ENCODE measurements at regions not wholly inside any gene's neighbourhood (a gene's known extent, or its start where the extent isn't known, plus 50 kb on each side); places are given as distances from the start of the nearest gene placed in this dataset.

DNA sequence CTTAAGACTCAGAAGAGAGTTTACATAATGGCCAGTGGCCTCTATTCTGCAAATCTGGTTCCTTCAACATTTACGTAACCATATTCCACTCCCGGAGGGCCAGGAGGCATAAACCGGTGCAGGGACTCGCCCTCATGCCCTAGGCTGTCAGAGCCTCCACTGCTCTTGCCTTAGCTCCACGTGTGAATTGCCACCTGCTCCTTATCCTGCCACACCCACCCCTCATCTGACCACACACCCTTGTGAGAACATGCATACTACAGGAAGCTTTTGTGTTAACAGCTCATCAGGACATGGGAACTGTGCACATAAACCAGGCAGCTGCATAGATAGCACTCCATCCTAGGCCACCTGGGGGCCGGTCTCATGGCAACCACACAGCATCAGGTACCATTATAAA lies 146.7 kb upstream of the PFKP start:
- no peak overlapping the region for H3K27ac ChIP-seq
- TF ChIP-seq, protein P1, sequence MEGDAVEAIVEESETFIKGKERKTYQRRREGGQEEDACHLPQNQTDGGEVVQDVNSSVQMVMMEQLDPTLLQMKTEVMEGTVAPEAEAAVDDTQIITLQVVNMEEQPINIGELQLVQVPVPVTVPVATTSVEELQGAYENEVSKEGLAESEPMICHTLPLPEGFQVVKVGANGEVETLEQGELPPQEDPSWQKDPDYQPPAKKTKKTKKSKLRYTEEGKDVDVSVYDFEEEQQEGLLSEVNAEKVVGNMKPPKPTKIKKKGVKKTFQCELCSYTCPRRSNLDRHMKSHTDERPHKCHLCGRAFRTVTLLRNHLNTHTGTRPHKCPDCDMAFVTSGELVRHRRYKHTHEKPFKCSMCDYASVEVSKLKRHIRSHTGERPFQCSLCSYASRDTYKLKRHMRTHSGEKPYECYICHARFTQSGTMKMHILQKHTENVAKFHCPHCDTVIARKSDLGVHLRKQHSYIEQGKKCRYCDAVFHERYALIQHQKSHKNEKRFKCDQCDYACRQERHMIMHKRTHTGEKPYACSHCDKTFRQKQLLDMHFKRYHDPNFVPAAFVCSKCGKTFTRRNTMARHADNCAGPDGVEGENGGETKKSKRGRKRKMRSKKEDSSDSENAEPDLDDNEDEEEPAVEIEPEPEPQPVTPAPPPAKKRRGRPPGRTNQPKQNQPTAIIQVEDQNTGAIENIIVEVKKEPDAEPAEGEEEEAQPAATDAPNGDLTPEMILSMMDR (IDR thresholded peaks at IDR 0.05): no peak
- DNase-seq (no peak), ATAC-seq (no peak)
- intact Hi-C loops (cut with DNase I): loop anchor here in 1 of 2 donors (10.0 kb wide), 1 partner anchor 274 kb away; no protein-coding TSS in a partner anchor
- no peaks in the 10 kb centered on the region for H3K4me1 ChIP-seq
- H3K9me3 ChIP-seq: no peaks in the 10 kb centered on the region
- 55 to 57% (median 56%) methylated on average over 6 of the region's 6 CpGs for WGBS, 3 donors
- H3K36me3 ChIP-seq (ENCODE audit: insufficient read depth in 1 of 2, low read depth in 1 of 2): no peaks in the 10 kb centered on the region
- H3K27me3 ChIP-seq (ENCODE audit: insufficient read depth in 3 of 3, low read length in 2 of 3): no peaks in the 10 kb centered on the region
- no peak overlapping the region for H3K4me3 ChIP-seq

DNA sequence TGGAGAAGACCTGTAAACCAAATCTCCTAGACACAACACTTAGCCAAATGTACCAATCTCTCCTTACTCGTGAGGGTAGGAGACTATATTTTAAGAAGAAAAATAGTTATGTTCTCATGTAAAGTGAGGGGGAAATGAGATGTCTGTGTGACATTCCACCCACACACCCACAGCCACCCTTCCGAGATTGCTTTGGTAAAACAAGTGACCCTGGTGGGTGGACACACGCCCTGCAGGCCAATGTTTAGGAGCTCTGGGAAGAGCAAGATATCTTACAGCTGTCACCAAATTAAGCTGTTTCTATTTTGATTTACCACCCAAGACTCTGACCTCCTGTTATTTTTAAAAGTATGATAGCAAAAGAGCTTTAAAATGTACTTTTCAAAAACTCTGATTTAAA lies 147.2 kb upstream of the PFKP start:
- 49 to 55% (median 50%) methylated on average over 3 of the region's 3 CpGs for WGBS, 3 donors
- Histone ChIP-seq H3K4me3 (no peak overlapping the region), H3K27me3 (ENCODE audit: insufficient read depth in 3 of 3, low read length in 2 of 3) (no peaks in the 10 kb centered on the region), H3K4me1 (no peaks in the 10 kb centered on the region), H3K27ac (no peak overlapping the region), H3K9me3 (no peaks in the 10 kb centered on the region), H3K36me3 (ENCODE audit: insufficient read depth in 1 of 2, low read depth in 1 of 2) (no peaks in the 10 kb centered on the region)
- ATAC-seq: no peak
- intact Hi-C loops (cut with DNase I): loop anchor here in 1 of 2 donors (10.0 kb wide), 1 partner anchor 275 kb away; no protein-coding TSS in a partner anchor
- TF ChIP-seq, protein P1 (IDR thresholded peaks at IDR 0.05): no peak
- DNase-seq: no peak

DNA sequence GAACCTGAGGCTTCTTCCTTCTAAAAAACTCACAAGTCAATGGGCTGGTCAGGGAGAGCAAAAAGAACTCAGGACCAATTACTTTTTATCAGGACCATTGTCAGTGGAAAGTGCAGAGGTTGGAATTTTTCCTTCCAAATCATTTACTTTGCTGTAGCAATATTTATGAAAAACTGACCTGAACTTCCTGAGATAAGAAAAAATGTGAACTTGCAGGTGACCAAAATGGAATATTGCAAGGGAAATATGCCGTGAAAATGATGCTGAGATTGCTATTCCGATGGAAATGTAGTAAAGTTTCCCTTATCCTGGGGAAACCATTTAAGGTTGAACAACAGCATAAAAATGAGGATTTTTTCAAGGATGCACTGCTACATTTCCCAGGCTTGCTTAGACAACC lies 148.3 kb upstream of the PFKP start:
- 83 to 86% (median 85%) methylated on average over 2 of the region's 2 CpGs for WGBS, 3 donors
- H3K27me3 ChIP-seq (ENCODE audit: insufficient read depth in 3 of 3, low read length in 2 of 3): no peaks in the 10 kb centered on the region
- ATAC-seq: no peak

DNA sequence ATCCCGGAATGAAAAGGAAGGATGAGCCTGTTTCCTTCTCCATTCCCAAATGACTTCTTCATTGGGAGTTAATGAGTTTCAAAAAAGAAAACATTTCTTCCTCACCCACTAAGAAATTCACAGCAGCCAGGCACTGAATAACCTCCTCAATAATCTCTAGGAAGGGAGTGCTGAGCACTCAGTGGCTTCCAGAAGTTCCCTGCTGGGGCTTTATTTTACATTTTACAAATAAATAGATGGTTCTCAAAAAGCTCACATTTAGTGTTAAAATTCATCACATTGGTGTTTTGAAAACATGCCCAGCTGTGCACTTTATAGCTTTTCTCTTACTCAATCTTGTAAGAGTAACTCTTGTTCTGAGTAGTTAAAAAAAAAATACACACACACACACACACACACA lies 148.9 kb upstream of the PFKP start:
- Histone ChIP-seq H3K27me3 (ENCODE audit: insufficient read depth in 3 of 3, low read length in 2 of 3) (no peaks in the 10 kb centered on the region), H3K27ac (no peak overlapping the region), H3K9me3 (no peaks in the 10 kb centered on the region), H3K4me1 (no peaks in the 10 kb centered on the region), H3K4me3 (no peak overlapping the region), H3K36me3 (ENCODE audit: insufficient read depth in 1 of 2, low read depth in 1 of 2) (no peaks in the 10 kb centered on the region)
- TF ChIP-seq, protein P1 (IDR thresholded peaks at IDR 0.05): no peak
- intact Hi-C loops (cut with DNase I): no loop called here
- ATAC-seq (no peak), DNase-seq (no peak)
- WGBS, 3 donors: 67 to 86% (median 75%) methylated on average over 1 of the region's 1 CpG

More for the DNA sequence above, 148.3 kb upstream of the PFKP start:
- intact Hi-C loops (cut with DNase I): no loop called here
- Histone ChIP-seq H3K4me1 (no peaks in the 10 kb centered on the region), H3K27ac (no peak overlapping the region), H3K9me3 (no peaks in the 10 kb centered on the region), H3K36me3 (ENCODE audit: insufficient read depth in 1 of 2, low read depth in 1 of 2) (no peaks in the 10 kb centered on the region), H3K4me3 (no peak overlapping the region)
- TF ChIP-seq, protein P1 (IDR thresholded peaks at IDR 0.05): no peak
- no peak for DNase-seq

DNA sequence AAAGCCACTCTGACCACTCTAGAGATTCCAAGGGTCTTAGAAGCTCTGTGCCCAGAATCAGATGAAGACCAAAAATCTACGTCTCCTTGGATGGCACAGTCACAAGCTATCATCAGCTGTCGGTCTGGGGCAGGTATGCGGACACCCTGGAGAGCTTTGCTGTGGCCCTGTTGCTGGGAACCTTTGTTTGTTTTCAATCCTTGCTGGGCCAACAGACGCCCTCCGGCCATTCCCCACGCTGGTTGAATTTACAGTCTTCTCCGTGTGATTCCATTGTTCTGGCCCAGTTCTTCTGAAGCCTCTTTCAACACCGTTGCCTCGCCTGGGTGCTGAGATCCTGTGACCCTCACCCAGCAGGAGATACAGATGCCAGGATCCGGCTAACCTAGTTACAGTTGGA lies 149.4 kb upstream of the PFKP start:
- Histone ChIP-seq H3K27me3 (ENCODE audit: insufficient read depth in 3 of 3, low read length in 2 of 3) (no peaks in the 10 kb centered on the region), H3K4me3 (no peak overlapping the region), H3K9me3 (no peaks in the 10 kb centered on the region), H3K36me3 (ENCODE audit: insufficient read depth in 1 of 2, low read depth in 1 of 2) (no peaks in the 10 kb centered on the region), H3K27ac (no peak overlapping the region), H3K4me1 (no peaks in the 10 kb centered on the region)
- ATAC-seq (no peak), DNase-seq (no peak)
- TF ChIP-seq, protein P1 (IDR thresholded peaks at IDR 0.05): no peak
- WGBS, 3 donors: 74 to 81% (median 78%) methylated on average over 10 of the region's 10 CpGs
- intact Hi-C loops (cut with DNase I): no loop called here
